GM23248 (cell line): ENCODE measurements at regions not wholly inside any gene's neighbourhood (a gene's known extent, or its start where the extent isn't known, plus 50 kb on each side); places are given as distances from the start of the nearest gene placed in this dataset.

Experiments
- DNase-seq: peaks from one replicate; pipeline ENCODE4 v3.0.0-alpha.2; 2015
- H2AFZ ChIP-seq: fragments of 200-600 bp; sonication (generic); 2 replicates; pipeline ENCODE4 v1.6.1; 2016; ENCODE audit warnings: antibody characterized with exemption
- H3F3A ChIP-seq: fragments of 200-600 bp; sonication (generic); 2 replicates; pipeline ENCODE4 v1.6.1; 2016; ENCODE audit warnings: mild to moderate bottlenecking, antibody characterized with exemption, mixed run types; ENCODE audit not compliant: insufficient read depth
- H3K27ac ChIP-seq: fragments of 200-600 bp; sonication (generic); 2 replicates; pipeline ENCODE4 v1.5.1; 2016; ENCODE audit warnings: mild to moderate bottlenecking
- H3K27me3 ChIP-seq: fragments of 200-600 bp; sonication (generic); replicated peaks from 2 replicates; pipeline ENCODE4 v1.6.1; 2016; ENCODE audit warnings: mild to moderate bottlenecking; ENCODE audit not compliant: insufficient read depth
- H3K36me3 ChIP-seq: fragments of 200-600 bp; sonication (generic); 2 replicates; pipeline ENCODE4 v1.6.1; 2016; ENCODE audit warnings: low read depth, mild to moderate bottlenecking
- H3K4me1 ChIP-seq: fragments of 200-600 bp; sonication (generic); 2 replicates; pipeline ENCODE4 v1.6.1; 2016; ENCODE audit warnings: mild to moderate bottlenecking; ENCODE audit not compliant: insufficient read depth
- H3K4me2 ChIP-seq: fragments of 200-600 bp; sonication (generic); one replicate; pipeline ENCODE4 v1.6.1; 2016; ENCODE audit warnings: mild to moderate bottlenecking; ENCODE audit not compliant: unreplicated experiment
- H3K4me3 ChIP-seq: fragments of 200-600 bp; sonication (generic); 2 replicates; pipeline ENCODE4 v1.5.1; 2016; ENCODE audit warnings: mild to moderate bottlenecking
- H3K79me2 ChIP-seq: fragments of 200-600 bp; sonication (generic); 2 replicates; pipeline ENCODE4 v1.6.1; 2016; ENCODE audit warnings: mild to moderate bottlenecking; ENCODE audit not compliant: insufficient read depth
- H3K9ac ChIP-seq: fragments of 200-600 bp; sonication (generic); 2 replicates; pipeline ENCODE4 v1.6.1; 2016; ENCODE audit warnings: mild to moderate bottlenecking
- H3K9me2 ChIP-seq: fragments of 200-600 bp; sonication (generic); 2 replicates; pipeline ENCODE4 v1.6.1; 2016; ENCODE audit warnings: mixed run types, mild to moderate bottlenecking, moderate library complexity; ENCODE audit not compliant: insufficient read depth
- H3K9me3 ChIP-seq: fragments of 200-600 bp; sonication (generic); one replicate; pipeline ENCODE4 v1.6.1; 2017; ENCODE audit warnings: low read depth
- H4K20me1 ChIP-seq: fragments of 200-600 bp; sonication (generic); 2 replicates; pipeline ENCODE4 v1.6.0; 2016; ENCODE audit not compliant: insufficient read depth
- EZH2 ChIP-seq: fragments of 200-600 bp; sonication (generic); IDR thresholded peaks from 2 replicates; pipeline ENCODE4 v1.6.1; 2018; ENCODE audit warnings: antibody characterized with exemption, mild to moderate bottlenecking; ENCODE audit not compliant: insufficient read depth, poor library complexity, severe bottlenecking
- EZH2phosphoT487 ChIP-seq: fragments of 200-600 bp; sonication (generic); IDR thresholded peaks from 2 replicates; pipeline ENCODE4 v1.6.1; 2018; ENCODE audit warnings: antibody characterized with exemption, moderate library complexity, mild to moderate bottlenecking, low read depth; ENCODE audit not compliant: insufficient read depth
- WGBS, 2 experiments: methylation state at CpG; one replicate each; pipeline ENCODE4 v1.1.6; 2015 to 2017; ENCODE audit warnings: low lambda C conversion rate in 2 of 2, low coverage in 1 of 2; ENCODE audit errors: missing lambda C conversion rate in 2 of 2; 5-methylcytosine and 5-hydroxymethylcytosine counted together
- in situ Hi-C: fragments of 300-500 bp; cut with MboI; formaldehyde crosslinking; loops from 2 replicates; pipeline ENCODE4 v1.15.0; 2020

DNA sequence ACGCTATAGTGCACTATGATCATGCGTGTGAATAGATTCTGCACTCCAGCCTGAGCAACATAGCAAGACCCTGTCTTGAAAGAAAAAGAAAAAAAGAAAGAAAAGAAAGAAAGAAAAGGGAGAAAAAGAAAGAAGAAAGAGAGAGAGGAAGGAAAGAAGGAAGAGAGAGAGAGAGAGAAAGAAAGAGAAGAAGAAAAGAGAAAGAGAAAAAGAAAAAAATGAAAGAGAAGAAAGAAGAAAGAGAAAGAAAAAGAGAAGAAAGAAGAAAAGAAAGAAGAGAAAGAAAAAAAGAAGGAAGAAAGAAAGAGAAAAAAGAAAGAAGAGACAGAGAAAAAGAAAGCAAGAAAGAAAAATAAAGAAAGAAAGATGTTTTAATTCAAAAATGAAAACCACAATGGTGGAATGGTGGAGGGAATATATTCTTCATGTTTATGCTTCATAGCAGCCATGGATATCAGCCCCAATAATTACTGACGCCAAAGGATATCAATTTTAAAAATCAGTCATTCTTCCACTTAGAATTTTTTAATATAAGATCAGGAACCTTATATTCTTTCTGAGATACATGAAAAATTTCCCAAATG, 168.7 kb upstream of the TBCA start:
- no peak overlapping the region for H3K4me2 ChIP-seq
- no peaks in the 10 kb centered on the region for H4K20me1 ChIP-seq
- H3K9ac ChIP-seq = no peak overlapping the region
- no peaks in the 10 kb centered on the region for H3K4me1 ChIP-seq
- H3K79me2 ChIP-seq = no peaks in the 10 kb centered on the region
- WGBS, 2 experiments = 83 to 85% methylated on average over 3 of the region's 3 CpGs
- H3K36me3 ChIP-seq = no peaks in the 10 kb centered on the region
- DNase-seq = no peak
- H2AFZ ChIP-seq = no peak overlapping the region
- in situ Hi-C loops = no loop called here
- H3K9me2 ChIP-seq = no peaks in the 10 kb centered on the region
- no peak overlapping the region for H3K4me3 ChIP-seq
- TF ChIP-seq EZH2phosphoT487 (no peak), EZH2 (no peak)
- no peaks in the 10 kb centered on the region for H3K9me3 ChIP-seq
- peaks cover 2% of the 10 kb centered on the region; the same call in 1 of the 2 replicates for H3K27me3 ChIP-seq
- no peak overlapping the region for H3K27ac ChIP-seq
- no peaks in the 10 kb centered on the region for H3F3A ChIP-seq

DNA sequence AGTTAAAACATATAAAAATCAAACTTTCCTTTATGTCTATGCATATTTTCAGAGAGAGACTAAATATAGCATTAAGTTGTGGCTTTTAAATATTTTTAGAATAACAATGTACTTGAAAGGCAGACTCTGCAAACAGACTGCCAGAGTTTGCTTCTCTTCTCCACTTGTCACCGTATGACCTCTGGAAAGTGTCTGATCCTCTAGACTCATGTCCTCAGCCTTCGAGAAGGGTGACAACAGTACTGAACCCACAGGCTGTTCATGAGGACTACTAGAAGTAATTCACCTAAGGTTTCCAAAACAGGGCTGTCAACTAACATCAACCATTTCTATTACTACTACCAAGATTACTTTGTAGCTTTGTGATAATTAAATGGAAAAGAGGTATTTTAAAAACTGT, 167.7 kb upstream of the TBCA start:
- no peak for TF ChIP-seq EZH2phosphoT487
- TF ChIP-seq EZH2 = no peak
- H3K4me2 ChIP-seq = no peak overlapping the region
- no peaks in the 10 kb centered on the region for H3K36me3 ChIP-seq
- H3F3A ChIP-seq = no peaks in the 10 kb centered on the region
- no peaks in the 10 kb centered on the region for H3K9me2 ChIP-seq
- no peaks in the 10 kb centered on the region for H3K4me1 ChIP-seq
- WGBS, 2 experiments = 57 to 58% methylated on average over 2 of the region's 2 CpGs
- DNase-seq = no peak
- H2AFZ ChIP-seq = no peak overlapping the region
- no peaks in the 10 kb centered on the region for H4K20me1 ChIP-seq
- no peaks in the 10 kb centered on the region for H3K9me3 ChIP-seq
- H3K27me3 ChIP-seq = peaks cover 2% of the 10 kb centered on the region; the same call in 1 of the 2 replicates
- H3K27ac ChIP-seq = no peak overlapping the region
- no peaks in the 10 kb centered on the region for H3K79me2 ChIP-seq
- in situ Hi-C loops = no loop called here
- no peak overlapping the region for H3K9ac ChIP-seq
- H3K4me3 ChIP-seq = no peak overlapping the region

DNA sequence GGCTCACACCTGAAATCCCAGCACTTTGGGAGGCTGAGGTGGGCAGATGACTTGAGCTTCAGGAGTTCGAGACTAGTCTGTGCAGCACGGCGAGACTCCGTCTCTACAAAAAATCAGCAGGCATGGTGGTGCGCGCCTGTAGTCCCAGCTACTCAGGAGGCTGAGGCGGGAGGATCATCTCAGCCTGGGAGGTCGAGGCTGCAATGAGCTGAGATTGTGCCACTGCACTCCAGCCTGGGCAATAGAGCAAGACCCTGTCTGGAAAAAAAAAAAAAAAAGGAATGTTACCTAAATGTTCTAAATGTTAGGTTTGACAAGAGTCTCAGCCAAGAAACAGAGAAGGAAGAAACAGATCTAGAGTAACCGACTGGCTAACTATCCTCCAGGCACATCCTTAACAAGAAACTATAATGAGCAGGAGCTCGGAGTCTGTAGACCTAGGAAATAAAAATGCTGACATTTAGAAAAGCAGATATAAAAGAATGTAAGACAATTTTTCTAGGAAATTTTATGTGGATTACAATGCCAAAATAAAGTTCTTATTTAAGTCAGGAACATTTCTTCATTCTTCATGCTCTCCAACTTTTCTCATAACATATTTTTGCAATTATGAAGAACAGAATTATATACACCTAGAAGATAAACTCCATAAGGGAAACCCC, 166.6 kb upstream of the TBCA start:
- WGBS, 2 experiments = 86 to 87% methylated on average over 9 to 10 of the region's 10 CpGs
- Histone ChIP-seq H3K9me2 (no peaks in the 10 kb centered on the region), H3K4me1 (no peaks in the 10 kb centered on the region), H3K79me2 (no peaks in the 10 kb centered on the region), H3K27ac (no peak overlapping the region), H3K27me3 (peaks cover 2% of the 10 kb centered on the region; the same call in 1 of the 2 replicates), H3K4me3 (no peak overlapping the region), H2AFZ (no peak overlapping the region), H3K9me3 (no peaks in the 10 kb centered on the region), H3K9ac (no peak overlapping the region), H3K4me2 (no peak overlapping the region), H3F3A (no peaks in the 10 kb centered on the region), H4K20me1 (no peaks in the 10 kb centered on the region), H3K36me3 (no peaks in the 10 kb centered on the region)
- no peak for TF ChIP-seq EZH2
- TF ChIP-seq EZH2phosphoT487 = no peak
- no peak for DNase-seq
- in situ Hi-C loops = no loop called here

DNA sequence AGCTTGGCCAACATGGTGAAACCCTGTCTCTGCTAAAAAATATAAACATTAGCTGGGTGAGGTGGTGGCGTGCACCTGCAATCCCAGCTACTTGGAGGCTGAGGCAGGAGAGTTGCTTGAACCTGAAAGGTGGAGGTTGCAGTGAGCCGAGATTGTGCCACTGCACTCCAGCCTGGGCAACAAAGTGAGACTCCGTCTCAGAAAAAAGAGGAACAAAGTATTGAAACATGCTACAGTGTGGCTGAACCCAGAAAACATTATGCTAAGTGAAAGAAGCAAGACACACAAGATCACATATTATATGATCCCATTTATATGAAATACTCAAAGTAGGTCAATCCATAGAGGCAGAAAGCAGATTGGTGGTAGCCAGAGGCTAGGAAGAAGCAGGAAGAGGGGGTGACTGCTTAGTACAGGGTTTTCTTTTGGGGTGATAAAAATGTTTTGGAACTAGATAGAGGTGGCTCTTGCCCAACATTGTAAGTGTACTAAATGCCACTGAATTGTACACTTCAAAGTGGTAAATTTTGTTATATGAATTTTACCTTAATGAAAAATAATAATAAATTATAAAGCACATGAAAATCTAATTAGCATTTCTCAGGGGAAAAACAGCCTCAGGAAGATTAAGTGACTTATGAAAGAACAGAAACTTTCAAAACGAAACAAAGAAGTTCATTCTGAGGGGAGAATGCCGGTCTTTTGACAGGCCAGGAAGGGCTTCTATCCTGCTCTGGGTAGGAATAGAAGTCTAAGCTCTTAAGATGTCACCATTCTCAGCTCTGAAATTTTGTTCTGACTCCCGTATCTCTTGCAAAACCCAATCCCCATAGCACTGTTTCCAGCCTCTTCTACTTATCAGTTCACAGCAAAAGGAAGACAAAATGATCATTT, 161.1 kb upstream of the TBCA start:
- no peak overlapping the region for H3K4me2 ChIP-seq
- 67 to 73% methylated on average over 6 of the region's 6 CpGs for WGBS, 2 experiments
- DNase-seq = no peak
- no peaks in the 10 kb centered on the region for H3K9me2 ChIP-seq
- H3K36me3 ChIP-seq = no peaks in the 10 kb centered on the region
- H3F3A ChIP-seq = no peaks in the 10 kb centered on the region
- H3K4me3 ChIP-seq = no peak overlapping the region
- no peak overlapping the region for H2AFZ ChIP-seq
- no peaks in the 10 kb centered on the region for H4K20me1 ChIP-seq
- no peaks in the 10 kb centered on the region for H3K79me2 ChIP-seq
- no peak overlapping the region for H3K9ac ChIP-seq
- H3K9me3 ChIP-seq = no peaks in the 10 kb centered on the region
- H3K27ac ChIP-seq = no peak overlapping the region
- H3K27me3 ChIP-seq = no peaks in the 10 kb centered on the region; the same call in 1 of the 2 replicates
- peaks cover 7% of the 10 kb centered on the region; the same call in 1 of the 2 replicates for H3K4me1 ChIP-seq
- TF ChIP-seq EZH2phosphoT487 (no peak), EZH2 (no peak)
- in situ Hi-C loops = no loop called here
